Progenitor cell of endocrine pancreas (in vitro differentiated cells): ENCODE measurements at regions not wholly inside any gene's neighbourhood (a gene's known extent, or its start where the extent isn't known, plus 50 kb on each side); places are given as distances from the start of the nearest gene placed in this dataset.

Source experiments
- DNase-seq: peaks from one replicate; pipeline ENCODE4 v3.0.0; 2021; ENCODE audit warnings: low spot score; ENCODE audit not compliant: unreplicated experiment
- H3K27ac Mint-ChIP-seq: 2 replicates; pipeline ENCODE4 v1.8.0; 2021; ENCODE audit warnings: mild to moderate bottlenecking, moderate library complexity, mixed read lengths
- H3K27me3 Mint-ChIP-seq: 2 replicates; pipeline ENCODE4 v1.8.0; 2021; ENCODE audit warnings: mixed read lengths
- H3K36me3 Mint-ChIP-seq: 2 replicates; pipeline ENCODE4 v1.8.0; 2022; ENCODE audit warnings: mixed read lengths; ENCODE audit not compliant: insufficient read depth
- H3K4me1 Mint-ChIP-seq: 2 replicates; pipeline ENCODE4 v1.8.0; 2021; ENCODE audit warnings: low read depth, mixed read lengths
- H3K4me3 Mint-ChIP-seq: 2 replicates; pipeline ENCODE4 v1.8.0; 2021; ENCODE audit warnings: low read depth, mild to moderate bottlenecking, moderate library complexity, mixed read lengths
- H3K9me3 Mint-ChIP-seq: 2 replicates; pipeline ENCODE4 v1.8.0; 2021; ENCODE audit warnings: low read depth, mixed read lengths
- TF ChIP-seq, protein P1 (sequence below): fragments of 200-600 bp; sonication (generic); IDR thresholded peaks from one replicate; pipeline ENCODE4 v1.5.0; 2021; ENCODE audit warnings: antibody characterized with exemption, mild to moderate bottlenecking; ENCODE audit not compliant: unreplicated experiment

DNA sequence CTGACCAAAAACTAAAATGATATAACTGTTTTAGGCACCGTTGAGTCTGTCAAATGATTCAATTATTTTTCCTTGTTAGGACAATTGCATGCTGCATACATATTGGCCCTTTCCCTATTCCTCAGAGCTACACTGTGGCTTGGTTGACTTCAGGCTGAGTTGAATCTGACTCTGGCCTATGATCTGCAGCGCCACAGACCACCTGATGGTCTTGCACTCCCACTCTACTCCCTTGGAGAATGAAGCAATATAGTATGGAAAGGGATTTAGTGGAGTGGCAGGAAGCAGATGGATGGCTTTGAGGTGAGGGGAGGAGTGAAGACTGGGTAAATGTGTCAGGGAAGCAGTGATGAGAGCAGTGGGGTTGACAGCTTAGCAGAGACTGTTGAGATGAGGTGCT is 579.0 kb upstream of the STXBP6 start:
- Mint-ChIP-seq H3K27ac (no peak overlapping the region), H3K4me3 (no peak overlapping the region), H3K4me1 (peaks cover 3% of the 10 kb centered on the region), H3K36me3 (no peaks in the 10 kb centered on the region), H3K9me3 (no peaks in the 10 kb centered on the region), H3K27me3 (no peaks in the 10 kb centered on the region)
- TF ChIP-seq, protein P1, sequence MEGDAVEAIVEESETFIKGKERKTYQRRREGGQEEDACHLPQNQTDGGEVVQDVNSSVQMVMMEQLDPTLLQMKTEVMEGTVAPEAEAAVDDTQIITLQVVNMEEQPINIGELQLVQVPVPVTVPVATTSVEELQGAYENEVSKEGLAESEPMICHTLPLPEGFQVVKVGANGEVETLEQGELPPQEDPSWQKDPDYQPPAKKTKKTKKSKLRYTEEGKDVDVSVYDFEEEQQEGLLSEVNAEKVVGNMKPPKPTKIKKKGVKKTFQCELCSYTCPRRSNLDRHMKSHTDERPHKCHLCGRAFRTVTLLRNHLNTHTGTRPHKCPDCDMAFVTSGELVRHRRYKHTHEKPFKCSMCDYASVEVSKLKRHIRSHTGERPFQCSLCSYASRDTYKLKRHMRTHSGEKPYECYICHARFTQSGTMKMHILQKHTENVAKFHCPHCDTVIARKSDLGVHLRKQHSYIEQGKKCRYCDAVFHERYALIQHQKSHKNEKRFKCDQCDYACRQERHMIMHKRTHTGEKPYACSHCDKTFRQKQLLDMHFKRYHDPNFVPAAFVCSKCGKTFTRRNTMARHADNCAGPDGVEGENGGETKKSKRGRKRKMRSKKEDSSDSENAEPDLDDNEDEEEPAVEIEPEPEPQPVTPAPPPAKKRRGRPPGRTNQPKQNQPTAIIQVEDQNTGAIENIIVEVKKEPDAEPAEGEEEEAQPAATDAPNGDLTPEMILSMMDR, result no peak
- DNase-seq, result no peak

DNA sequence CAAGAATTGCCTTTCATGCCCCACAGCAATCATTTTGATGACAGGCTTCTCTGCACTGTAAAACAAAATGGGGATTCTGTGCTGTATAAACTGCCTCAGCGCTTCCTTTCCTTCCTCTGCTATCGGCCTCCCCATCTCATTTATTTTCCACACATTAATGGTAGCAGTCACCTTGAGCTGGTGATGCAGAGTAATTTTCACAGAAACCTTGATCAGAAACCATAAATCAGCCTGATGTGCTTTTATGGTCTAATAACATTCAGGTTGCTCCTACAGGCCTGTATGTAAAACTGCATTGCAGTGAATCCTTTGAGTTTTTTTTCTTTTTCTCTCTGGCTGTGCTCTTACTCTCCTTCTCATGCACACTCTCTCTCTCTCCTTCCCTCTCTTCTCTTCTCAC is 578.4 kb upstream of the STXBP6 start:
- Mint-ChIP-seq H3K27ac (no peak overlapping the region), H3K4me1 (peaks cover 3% of the 10 kb centered on the region), H3K4me3 (no peak overlapping the region), H3K27me3 (no peaks in the 10 kb centered on the region), H3K36me3 (no peaks in the 10 kb centered on the region), H3K9me3 (no peaks in the 10 kb centered on the region)
- no peak for DNase-seq
- TF ChIP-seq, protein P1, result no peak

DNA sequence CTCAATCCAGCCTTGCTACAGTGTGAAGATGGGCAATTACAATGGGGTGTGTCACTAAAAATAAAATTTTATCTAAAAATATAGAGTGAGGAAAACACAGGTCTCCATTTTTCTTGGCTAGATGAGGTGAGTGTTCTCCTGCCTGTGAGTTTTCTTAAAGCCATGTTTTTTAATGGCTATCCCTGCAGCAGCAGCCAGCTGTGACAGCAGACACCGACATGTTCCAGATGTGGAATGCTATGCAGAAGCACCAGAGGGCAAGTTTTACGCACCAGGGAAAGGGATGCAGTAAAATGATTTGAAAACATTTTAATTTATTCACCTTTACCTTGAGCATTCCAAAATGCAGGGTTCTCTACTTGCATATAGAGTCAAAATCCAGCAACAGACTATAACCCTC is 577.0 kb upstream of the STXBP6 start:
- Mint-ChIP-seq H3K9me3 (no peaks in the 10 kb centered on the region), H3K36me3 (no peaks in the 10 kb centered on the region), H3K27ac (no peak overlapping the region), H3K4me1 (peaks cover 3% of the 10 kb centered on the region), H3K4me3 (no peak overlapping the region), H3K27me3 (no peaks in the 10 kb centered on the region)
- DNase-seq, result no peak
- TF ChIP-seq, protein P1, result no peak

DNA sequence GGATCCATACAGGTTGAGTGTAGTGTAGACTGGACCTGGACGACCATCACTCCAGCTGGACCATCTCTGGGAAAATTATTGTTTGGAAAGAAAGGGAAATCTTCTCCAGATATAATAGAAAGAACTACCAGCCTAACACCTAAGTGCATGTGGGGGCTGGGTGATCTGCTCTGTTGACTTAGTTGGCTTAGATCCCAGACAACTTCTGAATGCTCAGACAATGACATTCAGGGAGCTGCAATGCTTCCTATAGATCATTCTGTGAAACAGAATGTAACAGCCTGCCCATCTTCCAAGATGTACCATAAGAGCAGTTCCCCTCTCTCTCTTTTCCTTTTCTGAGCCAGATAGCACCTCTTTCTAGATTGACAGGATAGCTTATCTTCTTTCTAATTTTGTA is 572.8 kb upstream of the STXBP6 start:
- Mint-ChIP-seq H3K9me3 (peaks cover 1% of the 10 kb centered on the region), H3K27me3 (no peaks in the 10 kb centered on the region), H3K4me3 (no peak overlapping the region), H3K27ac (no peak overlapping the region), H3K36me3 (no peaks in the 10 kb centered on the region), H3K4me1 (no peaks in the 10 kb centered on the region)
- TF ChIP-seq, protein P1, result no peak
- DNase-seq, result no peak

DNA sequence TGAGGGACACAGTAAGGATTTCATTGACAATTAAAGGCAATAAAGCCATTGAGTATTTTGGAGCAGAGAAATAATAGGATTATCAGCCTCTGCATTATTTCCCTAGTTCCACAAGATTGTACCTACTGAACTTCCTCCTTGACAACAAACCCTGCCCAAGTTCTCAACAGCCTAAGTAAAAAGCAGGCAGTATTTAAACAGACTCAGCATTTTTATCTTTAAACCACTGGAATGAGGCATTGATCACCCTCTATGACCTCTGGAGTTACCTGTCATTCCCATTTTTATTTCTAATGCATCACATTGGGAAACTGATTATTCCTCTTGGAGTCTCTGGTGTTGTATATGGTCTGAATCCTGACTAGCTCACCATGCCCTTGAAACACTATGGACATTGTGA is 570.6 kb upstream of the STXBP6 start:
- H3K27ac Mint-ChIP-seq, result no peak overlapping the region
- peaks cover 14% of the 10 kb centered on the region for H3K9me3 Mint-ChIP-seq
- no peak for DNase-seq
- peaks cover 2% of the 10 kb centered on the region for H3K36me3 Mint-ChIP-seq
- H3K4me3 Mint-ChIP-seq, result no peak overlapping the region
- TF ChIP-seq, protein P1, result no peak
- H3K4me1 Mint-ChIP-seq, result no peaks in the 10 kb centered on the region
- H3K27me3 Mint-ChIP-seq, result no peaks in the 10 kb centered on the region
